A673 (cell line): ENCODE measurements at regions not wholly inside any gene's neighbourhood (a gene's known extent, or its start where the extent isn't known, plus 50 kb on each side); places are given as distances from the start of the nearest gene placed in this dataset.

Experiments
- CTCF ChIP-seq: fragments of 300-800, 200-600 bp; sonication (generic); conservative IDR thresholded peaks from 2 replicates; pipeline ENCODE4 v1.5.1; 2017; ENCODE audit warnings: low read depth, mild to moderate bottlenecking, antibody characterized with exemption, low read length, moderate library complexity, mixed read lengths
- EZH2 ChIP-seq: fragments of 200-600 bp; sonication (generic); IDR thresholded peaks from 2 replicates; pipeline ENCODE4 v1.6.1; 2017; ENCODE audit warnings: borderline replicate concordance, low read depth, mild to moderate bottlenecking, mixed read lengths, antibody characterized with exemption, low read length; ENCODE audit not compliant: poor library complexity, severe bottlenecking

- TF ChIP-seq CTCF (no peak), EZH2 (no peak)
Observed at GRCh38 chr14:97080991-97081390, 283.8 kb downstream of the VRK1 start.
